ENCODE measurements at regions not wholly inside any gene's neighbourhood (a gene's known extent, or its start where the extent isn't known, plus 50 kb on each side); places are given as distances from the start of the nearest gene placed in this dataset.

GRCh38 chr15:91393186-91393585 lies 293.1 kb downstream of the SV2B start:
- Histone ChIP-seq H3K36me3 (ENCODE audit: insufficient read depth, low read length) (no peaks in the 10 kb centered on the region), H3K27ac (ENCODE audit: low read depth, low read length, poor library complexity, severe bottlenecking) (no peak overlapping the region), H3K9me2 (ENCODE audit: insufficient read depth, low read length) (no peaks in the 10 kb centered on the region), H3K4me3 (ENCODE audit: low read depth, low read length, poor library complexity, severe bottlenecking) (no peak overlapping the region), H3K9me3 (ENCODE audit: low read length) (no peaks in the 10 kb centered on the region), H4K20me1 (ENCODE audit: insufficient read depth, low read length) (no peaks in the 10 kb centered on the region), H3K79me2 (ENCODE audit: insufficient read depth, low read depth, low read length) (no peaks in the 10 kb centered on the region), H3K4me1 (ENCODE audit: insufficient read depth, low read length, poor library complexity, severe bottlenecking) (no peaks in the 10 kb centered on the region), H3K4me2 (ENCODE audit: low read length) (no peak overlapping the region), H2AFZ (ENCODE audit: low read length) (no peak overlapping the region)
- intact Hi-C loops (cut with micrococcal nuclease; ENCODE audit: unreplicated experiment): no loop called here
- POLR2A ChIA-PET: no interaction called here
- CTCF ChIA-PET (ENCODE audit: unreplicated experiment): no interaction called here
- no TSS peak for BruUV-seq (replicated peaks)
- DNase-seq (ENCODE audit: low spot score): no peak
- no peak for TF ChIP-seq EZH2phosphoT487 (IDR thresholded peaks at IDR 0.05; ENCODE audit: borderline replicate concordance, low read depth, low read length)
- TF ChIP-seq CTCF (conservative IDR thresholded peaks at IDR 0.05; ENCODE audit: low read length): no peak

GRCh38 chr15:91400481-91400880 lies 300.4 kb downstream of the SV2B start:
- Histone ChIP-seq H3K4me1 (ENCODE audit: insufficient read depth, low read length, poor library complexity, severe bottlenecking) (no peaks in the 10 kb centered on the region), H4K20me1 (ENCODE audit: insufficient read depth, low read length) (no peaks in the 10 kb centered on the region), H3K36me3 (ENCODE audit: insufficient read depth, low read length) (no peaks in the 10 kb centered on the region), H3K9me2 (ENCODE audit: insufficient read depth, low read length) (no peaks in the 10 kb centered on the region), H3K9me3 (ENCODE audit: low read length) (no peaks in the 10 kb centered on the region), H3K4me3 (ENCODE audit: low read depth, low read length, poor library complexity, severe bottlenecking) (no peak overlapping the region), H3K4me2 (ENCODE audit: low read length) (no peak overlapping the region), H3K27ac (ENCODE audit: low read depth, low read length, poor library complexity, severe bottlenecking) (no peak overlapping the region), H3K79me2 (ENCODE audit: insufficient read depth, low read depth, low read length) (no peaks in the 10 kb centered on the region), H2AFZ (ENCODE audit: low read length) (no peak overlapping the region)
- ChIA-PET POLR2A (no interaction called here), CTCF (ENCODE audit: unreplicated experiment) (no interaction called here)
- intact Hi-C loops (cut with micrococcal nuclease; ENCODE audit: unreplicated experiment): no loop called here
- no peak for TF ChIP-seq CTCF (conservative IDR thresholded peaks at IDR 0.05; ENCODE audit: low read length)
- TF ChIP-seq EZH2phosphoT487 (IDR thresholded peaks at IDR 0.05; ENCODE audit: borderline replicate concordance, low read depth, low read length): no peak
- DNase-seq (ENCODE audit: low spot score): no peak
- no TSS peak for BruUV-seq (replicated peaks)

GRCh38 chr15:91407269-91407889 lies 307.3 kb downstream of the SV2B start:
- TF ChIP-seq CTCF (conservative IDR thresholded peaks at IDR 0.05; ENCODE audit: low read length) (no peak), EZH2phosphoT487 (IDR thresholded peaks at IDR 0.05; ENCODE audit: borderline replicate concordance, low read depth, low read length) (no peak)
- Histone ChIP-seq H3K27ac (ENCODE audit: low read depth, low read length, poor library complexity, severe bottlenecking) (no peak overlapping the region), H4K20me1 (ENCODE audit: insufficient read depth, low read length) (no peaks in the 10 kb centered on the region), H3K9me2 (ENCODE audit: insufficient read depth, low read length) (no peaks in the 10 kb centered on the region), H2AFZ (ENCODE audit: low read length) (no peak overlapping the region), H3K9me3 (ENCODE audit: low read length) (no peaks in the 10 kb centered on the region), H3K4me2 (ENCODE audit: low read length) (no peak overlapping the region), H3K4me1 (ENCODE audit: insufficient read depth, low read length, poor library complexity, severe bottlenecking) (no peaks in the 10 kb centered on the region), H3K79me2 (ENCODE audit: insufficient read depth, low read depth, low read length) (no peaks in the 10 kb centered on the region), H3K4me3 (ENCODE audit: low read depth, low read length, poor library complexity, severe bottlenecking) (no peak overlapping the region), H3K36me3 (ENCODE audit: insufficient read depth, low read length) (no peaks in the 10 kb centered on the region)
- no peak for DNase-seq (ENCODE audit: low spot score)
- intact Hi-C loops (cut with micrococcal nuclease; ENCODE audit: unreplicated experiment): no loop called here
- ChIA-PET CTCF (ENCODE audit: unreplicated experiment) (no interaction called here), POLR2A (interaction anchor here (0.6 to 0.7 kb wide), 2 partner anchors 78 to 105 kb away, joined by 3 to 5 read pairs; no protein-coding TSS in a partner anchor)
- BruUV-seq (replicated peaks): no TSS peak
